Endodermal cell (in vitro differentiated cells): ENCODE measurements at regions not wholly inside any gene's neighbourhood (a gene's known extent, or its start where the extent isn't known, plus 50 kb on each side); places are given as distances from the start of the nearest gene placed in this dataset.

Source experiments
- DNase-seq: peaks from one replicate; pipeline ENCODE4 v3.0.0-alpha.2; 2017
- H3K27ac ChIP-seq: 2 replicates; pipeline ENCODE4 v1.5.1; 2013; ENCODE audit warnings: mild to moderate bottlenecking, low read depth, low read length, moderate library complexity
- H3K27me3 ChIP-seq: 2 replicates; pipeline ENCODE4 v1.6.1; 2013; ENCODE audit warnings: mild to moderate bottlenecking, low read length, moderate library complexity; ENCODE audit not compliant: insufficient read depth, control insufficient read depth, poor library complexity, severe bottlenecking
- H3K36me3 ChIP-seq: 2 replicates; pipeline ENCODE4 v1.7.0; 2013; ENCODE audit warnings: mild to moderate bottlenecking, low read length, moderate library complexity; ENCODE audit not compliant: control insufficient read depth, insufficient read depth
- H3K4me1 ChIP-seq: one replicate; pipeline ENCODE4 v1.7.0; 2013; ENCODE audit warnings: low read length; ENCODE audit not compliant: control insufficient read depth, insufficient read depth
- H3K4me3 ChIP-seq: 2 replicates; pipeline ENCODE4 v1.5.1; 2013; ENCODE audit warnings: mild to moderate bottlenecking, low read length, moderate library complexity
- H3K9ac ChIP-seq: 2 replicates; pipeline ENCODE4 v1.6.1; 2013; ENCODE audit warnings: mild to moderate bottlenecking, low read length, moderate library complexity; ENCODE audit not compliant: poor library complexity, severe bottlenecking; ENCODE audit errors: extremely low read depth
- H3K9me3 ChIP-seq: 2 replicates; pipeline ENCODE4 v1.6.1; 2013; ENCODE audit warnings: mild to moderate bottlenecking, low read length, moderate library complexity; ENCODE audit not compliant: control insufficient read depth
- H3K27ac Mint-ChIP-seq: 2 replicates; pipeline ENCODE4 v1.8.0; 2020; ENCODE audit warnings: mixed read lengths
- H3K27me3 Mint-ChIP-seq: 2 replicates; pipeline ENCODE4 v1.8.0; 2021; ENCODE audit warnings: mild to moderate bottlenecking, mixed read lengths; ENCODE audit not compliant: insufficient read depth
- H3K36me3 Mint-ChIP-seq: 2 replicates; pipeline ENCODE4 v1.8.0; 2020; ENCODE audit warnings: low read depth, mixed read lengths
- H3K4me1 Mint-ChIP-seq: 2 replicates; pipeline ENCODE4 v1.8.0; 2020; ENCODE audit warnings: mixed read lengths
- H3K4me3 Mint-ChIP-seq: 2 replicates; pipeline ENCODE4 v1.8.0; 2020; ENCODE audit warnings: mild to moderate bottlenecking, moderate library complexity, mixed read lengths
- H3K9me3 Mint-ChIP-seq: 2 replicates; pipeline ENCODE4 v1.8.0; 2020; ENCODE audit warnings: mild to moderate bottlenecking, mixed read lengths
- CTCF ChIP-seq: fragments of 200-600 bp; sonication (generic); conservative IDR thresholded peaks from 2 replicates; pipeline ENCODE4 v1.5.0; 2021; ENCODE audit warnings: antibody characterized with exemption, mild to moderate bottlenecking
- WGBS, 2 experiments: methylation state at CpG; one replicate each; pipeline versions ENCODE4 v1.1.5 to v1.1.7; 2013; ENCODE audit warnings: missing lambda C conversion rate in 2 of 2, mixed read lengths in 1 of 2; ENCODE audit not compliant: insufficient coverage in 1 of 2, insufficient read length in 1 of 2; 5-methylcytosine and 5-hydroxymethylcytosine counted together

GRCh38 chr5:74266836-74267235 is 373.7 kb downstream of the ENC1 start:
- no peaks in the 10 kb centered on the region for H3K4me1 ChIP-seq
- H3K36me3 Mint-ChIP-seq: no peaks in the 10 kb centered on the region
- no peak for TF ChIP-seq CTCF
- DNase-seq: no peak
- H3K36me3 ChIP-seq: no peaks in the 10 kb centered on the region
- H3K9ac ChIP-seq: no peak overlapping the region
- no peaks in the 10 kb centered on the region for H3K27me3 Mint-ChIP-seq
- no peak overlapping the region for H3K4me3 ChIP-seq
- H3K27ac Mint-ChIP-seq: no peak overlapping the region
- no peaks in the 10 kb centered on the region for H3K9me3 Mint-ChIP-seq
- no peak overlapping the region for H3K4me3 Mint-ChIP-seq
- H3K9me3 ChIP-seq: no peaks in the 10 kb centered on the region
- no peak overlapping the region for H3K27ac ChIP-seq
- 80 to 88% methylated on average over 4 to 5 of the region's 5 CpGs for WGBS, 2 experiments
- peaks cover 1% of the 10 kb centered on the region for H3K4me1 Mint-ChIP-seq
- no peaks in the 10 kb centered on the region for H3K27me3 ChIP-seq

GRCh38 chr5:74266132-74266531 is 374.4 kb downstream of the ENC1 start:
- no peaks in the 10 kb centered on the region for H3K27me3 Mint-ChIP-seq
- TF ChIP-seq CTCF: no peak
- H3K4me1 ChIP-seq: no peaks in the 10 kb centered on the region
- H3K9ac ChIP-seq: no peak overlapping the region
- H3K27me3 ChIP-seq: no peaks in the 10 kb centered on the region
- DNase-seq: no peak
- H3K4me3 Mint-ChIP-seq: no peak overlapping the region
- WGBS, 2 experiments: 93 to 95% methylated on average over 2 of the region's 2 CpGs
- H3K4me1 Mint-ChIP-seq: no peaks in the 10 kb centered on the region
- no peaks in the 10 kb centered on the region for H3K36me3 Mint-ChIP-seq
- no peak overlapping the region for H3K27ac ChIP-seq
- no peaks in the 10 kb centered on the region for H3K9me3 ChIP-seq
- no peaks in the 10 kb centered on the region for H3K9me3 Mint-ChIP-seq
- no peak overlapping the region for H3K27ac Mint-ChIP-seq
- no peak overlapping the region for H3K4me3 ChIP-seq
- no peaks in the 10 kb centered on the region for H3K36me3 ChIP-seq

- TF ChIP-seq CTCF: no peak
- WGBS, 2 experiments: 88 to 91% methylated on average over 1 of the region's 1 CpG
- H3K27me3 Mint-ChIP-seq: peaks cover 2% of the 10 kb centered on the region
Observed at GRCh38 chr5:74262544-74263207, 377.9 kb downstream of the ENC1 start.

More at GRCh38 chr5:74262544-74263207, 377.9 kb downstream of the ENC1 start:
- Mint-ChIP-seq H3K4me1 (peaks cover 7% of the 10 kb centered on the region), H3K9me3 (no peaks in the 10 kb centered on the region), H3K4me3 (no peak overlapping the region), H3K36me3 (no peaks in the 10 kb centered on the region), H3K27ac (no peak overlapping the region)
- Histone ChIP-seq H3K27ac (no peak overlapping the region), H3K27me3 (no peaks in the 10 kb centered on the region), H3K36me3 (no peaks in the 10 kb centered on the region), H3K4me3 (no peak overlapping the region), H3K4me1 (no peaks in the 10 kb centered on the region), H3K9me3 (no peaks in the 10 kb centered on the region), H3K9ac (no peak overlapping the region)
- DNase-seq: no peak
